GM12865 (cell line): ENCODE measurements at regions not wholly inside any gene's neighbourhood (a gene's known extent, or its start where the extent isn't known, plus 50 kb on each side); places are given as distances from the start of the nearest gene placed in this dataset.

Experiments
- DNase-seq: peaks from one replicate; pipeline ENCODE4 v3.0.0; 2010; ENCODE audit warnings: low read depth
- H3K4me3 ChIP-seq: 2 replicates; pipeline ENCODE4 v1.5.1; 2011; ENCODE audit warnings: mild to moderate bottlenecking, low read depth, low read length, control low read depth
- CTCF ChIP-seq: IDR thresholded peaks from 2 replicates; pipeline ENCODE4 v1.5.1; 2011; ENCODE audit warnings: low read length, control low read depth, low read depth, inconsistent platforms; ENCODE audit not compliant: insufficient read depth; ENCODE audit errors: missing control alignments

- DNase-seq, result peak; percentile 26
- TF ChIP-seq CTCF, result no peak
- H3K4me3 ChIP-seq, result no peak overlapping the region
Observed at GRCh38 chr20:58112017-58112781, 116.3 kb downstream of the ANKRD60 start.

- TF ChIP-seq CTCF, result no peak
- DNase-seq, result no peak
- H3K4me3 ChIP-seq, result no peak overlapping the region
Observed at GRCh38 chr20:58111310-58112016, 117.0 kb downstream of the ANKRD60 start.

- TF ChIP-seq CTCF, result no peak
- DNase-seq, result no peak
- H3K4me3 ChIP-seq, result no peak overlapping the region
Observed at GRCh38 chr20:58109918-58110635, 118.4 kb downstream of the ANKRD60 start.

GRCh38 chr20:58109126-58109880 lies 119.2 kb downstream of the ANKRD60 start:
- no peak overlapping the region for H3K4me3 ChIP-seq
- DNase-seq, result no peak
- no peak for TF ChIP-seq CTCF

GRCh38 chr20:58107533-58107932 lies 120.9 kb downstream of the ANKRD60 start:
- TF ChIP-seq CTCF, result no peak
- DNase-seq, result no peak
- no peak overlapping the region for H3K4me3 ChIP-seq

GRCh38 chr20:58106143-58106750 lies 122.2 kb downstream of the ANKRD60 start:
- no peak for TF ChIP-seq CTCF
- H3K4me3 ChIP-seq, result no peak overlapping the region
- no peak for DNase-seq
